ENCODE measurements at regions not wholly inside any gene's neighbourhood (a gene's known extent, or its start where the extent isn't known, plus 50 kb on each side); places are given as distances from the start of the nearest gene placed in this dataset.

- Histone ChIP-seq H3K4me3 (no peak overlapping the region), H3K36me3 (no peaks in the 10 kb centered on the region), H3K27me3 (ENCODE audit: low read depth) (peaks cover 67% of the 10 kb centered on the region), H3K9me3 (replicated peaks) (no peaks in the 10 kb centered on the region), H3K27ac (replicated peaks) (no peak overlapping the region), H3K4me1 (no peaks in the 10 kb centered on the region)
- intact Hi-C loops (cut with micrococcal nuclease): no loop called here
- DNase-seq: no peak
- TF ChIP-seq CTCF (IDR thresholded peaks at IDR 0.05; ENCODE audit: borderline replicate concordance): no peak
Observed at GRCh38 chr13:111632906-111633305, 312.5 kb downstream of the TEX29 start.

GRCh38 chr13:111633401-111633800, 313.0 kb downstream of the TEX29 start:
- Histone ChIP-seq H3K4me3 (no peak overlapping the region), H3K27ac (replicated peaks) (no peak overlapping the region), H3K36me3 (no peaks in the 10 kb centered on the region), H3K9me3 (replicated peaks) (no peaks in the 10 kb centered on the region), H3K27me3 (ENCODE audit: low read depth) (peaks cover 72% of the 10 kb centered on the region), H3K4me1 (no peaks in the 10 kb centered on the region)
- no peak for DNase-seq
- intact Hi-C loops (cut with micrococcal nuclease): no loop called here
- no peak for TF ChIP-seq CTCF (IDR thresholded peaks at IDR 0.05; ENCODE audit: borderline replicate concordance)

GRCh38 chr13:111634410-111634809, 314.0 kb downstream of the TEX29 start:
- H3K9me3 ChIP-seq (replicated peaks): no peaks in the 10 kb centered on the region
- H3K27me3 ChIP-seq (ENCODE audit: low read depth): peaks cover 73% of the 10 kb centered on the region
- H3K27ac ChIP-seq (replicated peaks): no peak overlapping the region
- no peak for DNase-seq
- H3K4me1 ChIP-seq: no peaks in the 10 kb centered on the region
- no peaks in the 10 kb centered on the region for H3K36me3 ChIP-seq
- no peak for TF ChIP-seq CTCF (IDR thresholded peaks at IDR 0.05; ENCODE audit: borderline replicate concordance)
- H3K4me3 ChIP-seq: no peak overlapping the region
- intact Hi-C loops (cut with micrococcal nuclease): no loop called here

- H3K27ac ChIP-seq (replicated peaks): no peak overlapping the region
- H3K9me3 ChIP-seq (replicated peaks): no peaks in the 10 kb centered on the region
- no peak for TF ChIP-seq CTCF (IDR thresholded peaks at IDR 0.05; ENCODE audit: borderline replicate concordance)
- no peak for DNase-seq
- H3K27me3 ChIP-seq (ENCODE audit: low read depth): peaks cover 72% of the 10 kb centered on the region
- intact Hi-C loops (cut with micrococcal nuclease): no loop called here
- H3K4me3 ChIP-seq: no peak overlapping the region
- H3K4me1 ChIP-seq: no peaks in the 10 kb centered on the region
- no peaks in the 10 kb centered on the region for H3K36me3 ChIP-seq
Observed at GRCh38 chr13:111636271-111636670, 315.8 kb downstream of the TEX29 start.

GRCh38 chr13:111636804-111637203, 316.4 kb downstream of the TEX29 start:
- no peaks in the 10 kb centered on the region for H3K9me3 ChIP-seq (replicated peaks)
- H3K27ac ChIP-seq (replicated peaks): no peak overlapping the region
- H3K4me1 ChIP-seq: no peaks in the 10 kb centered on the region
- TF ChIP-seq CTCF (IDR thresholded peaks at IDR 0.05; ENCODE audit: borderline replicate concordance): no peak
- intact Hi-C loops (cut with micrococcal nuclease): no loop called here
- DNase-seq: no peak
- H3K36me3 ChIP-seq: no peaks in the 10 kb centered on the region
- no peak overlapping the region for H3K4me3 ChIP-seq
- peaks cover 73% of the 10 kb centered on the region for H3K27me3 ChIP-seq (ENCODE audit: low read depth)

- no peaks in the 10 kb centered on the region for H3K9me3 ChIP-seq (replicated peaks)
- no peaks in the 10 kb centered on the region for H3K36me3 ChIP-seq
- intact Hi-C loops (cut with micrococcal nuclease): no loop called here
- no peak overlapping the region for H3K4me3 ChIP-seq
- DNase-seq: no peak
- H3K27ac ChIP-seq (replicated peaks): no peak overlapping the region
- H3K27me3 ChIP-seq (ENCODE audit: low read depth): peaks cover 73% of the 10 kb centered on the region
- no peak for TF ChIP-seq CTCF (IDR thresholded peaks at IDR 0.05; ENCODE audit: borderline replicate concordance)
- H3K4me1 ChIP-seq: no peaks in the 10 kb centered on the region
Observed at GRCh38 chr13:111637365-111637764, 316.9 kb downstream of the TEX29 start.
